GM19455 (cell line): ENCODE measurements at regions not wholly inside any gene's neighbourhood (a gene's known extent, or its start where the extent isn't known, plus 50 kb on each side); places are given as distances from the start of the nearest gene placed in this dataset.
"Not testable (repeated sequence)": the region's sequence is repeated elsewhere in the genome, so short reads cannot be mapped to it uniquely, and the experiment has no call there.

Source experiments
- ATAC-seq: cut with Tn5 transposase; IDR thresholded peaks from one replicate; pipeline ENCODE4 v1.9.1; 2021; ENCODE audit not compliant: unreplicated experiment

GRCh38 chr15:20104551-20104950 lies 437.0 kb downstream of the GOLGA6L6 start:
- ATAC-seq: not testable (repeated sequence)

- not testable (repeated sequence) for ATAC-seq
Measured at GRCh38 chr15:20102862-20103261, 438.7 kb downstream of the GOLGA6L6 start.

DNA sequence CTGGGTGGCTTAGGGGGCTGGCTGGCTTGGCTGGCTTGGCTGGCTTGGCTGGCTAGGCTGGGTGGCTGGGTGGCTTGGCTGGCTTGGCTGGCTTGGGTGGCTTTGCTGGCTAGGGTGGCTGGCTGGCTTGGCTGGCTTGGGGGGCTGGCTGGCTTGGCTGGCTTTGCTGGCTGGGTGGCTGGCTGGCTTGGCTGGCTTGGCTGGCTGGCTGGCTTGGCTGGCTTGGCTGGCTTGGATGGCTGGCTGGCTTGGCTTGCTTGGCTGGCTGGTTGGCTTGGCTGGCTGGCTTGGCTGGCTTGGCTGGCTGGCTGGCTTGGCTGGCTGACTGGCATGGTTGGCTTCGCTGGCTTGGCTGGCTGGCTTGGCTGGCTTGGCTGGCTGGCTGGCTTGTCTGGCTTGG lies 439.4 kb downstream of the GOLGA6L6 start:
- ATAC-seq: not testable (repeated sequence)

- ATAC-seq: not testable (repeated sequence)
Measured at GRCh38 chr15:20101281-20101680, 440.3 kb downstream of the GOLGA6L6 start.

- not testable (repeated sequence) for ATAC-seq
Measured at GRCh38 chr15:20100604-20101270, 440.9 kb downstream of the GOLGA6L6 start.

GRCh38 chr15:20095699-20096303 lies 445.8 kb downstream of the GOLGA6L6 start:
- ATAC-seq: not testable (repeated sequence)

DNA sequence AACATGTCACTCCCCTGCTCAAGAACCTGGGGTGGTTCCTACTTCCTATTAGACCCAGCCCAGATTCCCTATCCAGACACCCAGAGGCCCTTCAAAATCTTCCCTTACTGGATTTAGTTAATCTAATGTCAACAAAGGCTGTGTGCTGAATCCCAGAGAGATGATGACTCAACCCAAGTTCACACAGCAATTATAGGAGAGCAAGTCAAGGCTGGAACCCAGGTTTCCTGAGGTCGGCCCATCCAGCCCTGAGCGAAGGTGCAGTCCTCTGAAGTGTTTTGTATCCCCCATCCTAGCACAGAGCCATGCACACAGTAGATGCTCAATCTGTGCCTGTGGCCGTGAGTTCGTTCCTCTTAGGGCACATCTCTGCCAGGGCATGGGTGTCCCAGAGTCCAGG lies 452.1 kb downstream of the GOLGA6L6 start:
- ATAC-seq: not testable (repeated sequence)

DNA sequence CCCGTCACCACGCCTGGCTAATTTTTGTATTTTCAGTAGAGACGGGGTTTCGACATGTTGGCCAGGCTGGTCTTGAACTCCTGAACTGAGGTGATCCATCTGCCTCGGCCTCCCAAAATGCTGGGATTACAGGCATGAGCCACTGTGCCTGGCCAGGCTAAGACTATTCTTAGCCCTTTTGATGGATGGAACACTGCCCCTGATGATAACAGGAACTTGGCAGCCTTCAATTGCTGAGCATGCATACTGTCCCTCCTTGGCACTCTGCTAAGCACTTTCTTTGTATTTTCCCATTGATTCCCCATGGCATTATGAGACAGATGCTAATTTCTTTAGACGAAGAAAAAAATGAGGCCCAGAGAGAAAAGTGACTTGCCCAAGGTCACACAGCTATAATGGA lies 457.6 kb downstream of the GOLGA6L6 start:
- not testable (repeated sequence) for ATAC-seq

DNA sequence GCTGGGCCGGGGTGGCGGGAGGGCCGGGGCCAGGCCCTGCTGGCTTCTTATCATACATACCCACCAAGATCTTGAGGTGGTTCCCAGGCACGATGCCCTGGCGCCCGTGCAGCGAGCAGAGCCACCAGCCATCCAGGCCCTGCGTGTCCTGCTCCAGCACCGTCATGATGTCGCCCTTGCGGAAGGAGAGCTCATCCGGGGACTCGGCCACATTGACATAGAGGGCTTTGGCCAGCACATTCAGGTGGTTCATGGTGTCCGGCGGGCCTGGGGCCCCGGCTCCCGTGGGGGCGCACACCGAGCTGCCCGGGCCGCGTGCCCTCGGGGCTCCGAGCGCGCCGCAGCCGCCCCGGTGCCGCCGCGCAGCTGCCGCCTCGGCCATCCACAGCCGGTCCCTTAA lies 467.5 kb downstream of the GOLGA6L6 start:
- ATAC-seq: not testable (repeated sequence)

- not testable (repeated sequence) for ATAC-seq
Measured at GRCh38 chr15:20069043-20069442, 472.6 kb downstream of the GOLGA6L6 start.

- ATAC-seq: not testable (repeated sequence)
Measured at GRCh38 chr15:20066173-20066572, 475.4 kb downstream of the GOLGA6L6 start.

DNA sequence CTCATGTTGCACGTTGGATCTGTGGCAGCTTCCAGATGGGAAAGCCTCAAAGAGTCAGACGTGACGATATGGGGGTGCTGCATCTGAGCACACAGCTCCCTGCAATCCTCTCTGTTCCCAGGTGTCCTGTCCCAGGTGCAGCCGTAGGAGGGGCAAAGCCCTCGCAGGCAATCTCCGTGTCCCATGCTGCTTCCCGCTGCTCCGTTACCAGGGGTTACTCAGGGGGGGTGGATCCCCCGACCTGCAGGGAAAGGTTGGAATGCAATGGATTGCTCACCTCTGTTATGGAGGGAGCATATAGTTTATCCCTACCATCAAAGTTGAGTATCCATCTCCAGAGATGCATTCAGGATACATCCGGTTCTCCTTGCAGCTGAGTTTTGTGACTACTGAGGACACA lies 476.1 kb downstream of the GOLGA6L6 start:
- not testable (repeated sequence) for ATAC-seq

- not testable (repeated sequence) for ATAC-seq
Measured at GRCh38 chr15:20063167-20063566, 478.4 kb downstream of the GOLGA6L6 start.

DNA sequence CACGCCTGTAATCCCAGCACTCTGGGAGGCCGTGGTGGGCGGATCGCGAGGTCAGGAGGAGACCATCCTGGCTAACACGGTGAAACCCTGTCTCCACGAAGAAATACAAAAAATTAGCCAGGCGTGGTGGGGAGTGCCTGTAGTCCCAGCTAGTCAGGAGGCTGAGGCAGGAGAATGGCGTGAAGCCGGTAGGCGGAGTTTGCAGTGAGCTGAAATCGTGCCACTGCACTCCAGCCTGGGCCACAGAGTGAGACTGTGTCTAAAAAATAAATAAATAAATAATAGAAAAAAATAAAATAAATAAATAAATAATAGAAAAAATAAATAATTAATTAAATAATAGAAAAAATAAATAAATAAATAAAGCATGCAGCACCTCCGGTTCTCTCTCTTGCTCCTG lies 480.8 kb downstream of the GOLGA6L6 start:
- ATAC-seq: not testable (repeated sequence)

GRCh38 chr15:20056871-20057270 lies 484.7 kb downstream of the GOLGA6L6 start:
- ATAC-seq: not testable (repeated sequence)

DNA sequence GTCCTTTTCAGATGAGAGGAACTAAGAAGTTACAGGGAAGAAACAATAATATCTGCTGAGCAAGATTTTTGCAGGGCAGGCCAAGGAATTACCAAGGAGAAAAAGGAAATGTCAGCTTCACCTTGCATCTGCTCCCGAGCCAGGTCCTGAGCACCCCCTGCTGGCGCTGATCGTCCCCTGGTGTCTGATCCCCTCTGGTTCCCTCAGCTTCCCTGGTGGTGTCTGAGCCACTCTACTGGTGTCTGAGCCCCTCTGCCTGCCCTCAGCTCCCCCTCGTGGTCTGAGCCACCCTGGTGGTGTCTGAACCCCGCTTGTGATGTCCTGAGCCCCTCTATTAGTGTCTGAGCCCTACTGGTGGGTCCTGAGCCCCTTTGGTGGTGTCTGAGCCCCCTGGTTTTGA lies 485.7 kb downstream of the GOLGA6L6 start:
- not testable (repeated sequence) for ATAC-seq

- not testable (repeated sequence) for ATAC-seq
Measured at GRCh38 chr15:20048189-20048588, 493.4 kb downstream of the GOLGA6L6 start.

- ATAC-seq: not testable (repeated sequence)
Measured at GRCh38 chr15:20045165-20045564, 496.4 kb downstream of the GOLGA6L6 start.

DNA sequence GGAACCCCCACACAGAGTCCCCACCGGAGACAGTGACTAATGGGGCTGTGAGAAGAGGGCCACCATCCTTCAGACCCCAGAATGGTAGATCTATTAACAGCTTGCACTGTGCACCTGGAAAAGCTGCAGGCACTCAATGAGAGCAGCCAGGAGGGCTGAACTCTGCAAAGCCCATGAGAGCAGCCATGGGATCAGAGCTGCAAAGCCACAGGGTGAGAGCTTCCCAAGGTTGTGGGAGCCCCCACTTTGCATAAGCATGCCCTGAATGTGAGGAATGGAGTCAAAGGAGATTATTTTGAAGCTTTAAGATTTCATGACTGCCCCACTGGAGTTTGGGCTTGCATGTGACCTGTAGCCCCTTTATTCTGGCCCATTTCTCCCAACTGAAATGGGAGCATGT lies 500.9 kb downstream of the GOLGA6L6 start:
- not testable (repeated sequence) for ATAC-seq

DNA sequence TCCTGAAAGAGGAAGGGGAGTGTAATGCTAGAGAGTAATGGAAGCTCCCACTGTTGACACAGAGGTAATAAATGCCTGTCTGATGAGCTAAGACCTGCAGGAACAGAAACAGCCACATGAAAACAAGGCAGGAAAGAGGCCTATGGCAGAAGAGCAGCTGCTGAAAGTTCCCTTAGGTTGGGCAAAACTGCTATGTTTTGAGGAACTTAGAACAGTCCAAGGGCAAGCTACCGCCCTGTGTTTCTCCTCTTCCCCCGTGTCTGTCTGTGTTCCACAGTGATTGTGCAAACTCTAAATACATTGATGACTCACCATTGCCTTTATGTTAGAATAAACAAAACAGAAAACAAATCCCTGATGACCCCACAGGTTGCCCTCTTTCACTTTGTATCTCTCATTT lies 516.6 kb downstream of the GOLGA6L6 start:
- not testable (repeated sequence) for ATAC-seq

GRCh38 chr15:20022349-20022748 lies 519.3 kb downstream of the GOLGA6L6 start:
- not testable (repeated sequence) for ATAC-seq

- not testable (repeated sequence) for ATAC-seq
Measured at GRCh38 chr15:20021351-20021750, 520.2 kb downstream of the GOLGA6L6 start.
